Fibroblast of mammary gland (primary cell): ENCODE measurements at regions not wholly inside any gene's neighbourhood (a gene's known extent, or its start where the extent isn't known, plus 50 kb on each side); places are given as distances from the start of the nearest gene placed in this dataset.

Experiments
- DNase-seq: peaks from one replicate; pipeline ENCODE4 v3.0.0-alpha.2; 2010; ENCODE audit warnings: low read depth
- H3K4me3 ChIP-seq: 2 replicates; pipeline ENCODE4 v1.5.1; 2011; ENCODE audit warnings: low read depth, mild to moderate bottlenecking, low read length, moderate library complexity; ENCODE audit not compliant: control insufficient read depth
- TF ChIP-seq, protein P1 (sequence below): conservative IDR thresholded peaks from 2 replicates; pipeline ENCODE4 v1.5.1; 2011; ENCODE audit warnings: low read depth, low read length, inconsistent platforms; ENCODE audit not compliant: control insufficient read depth, insufficient read depth

DNA sequence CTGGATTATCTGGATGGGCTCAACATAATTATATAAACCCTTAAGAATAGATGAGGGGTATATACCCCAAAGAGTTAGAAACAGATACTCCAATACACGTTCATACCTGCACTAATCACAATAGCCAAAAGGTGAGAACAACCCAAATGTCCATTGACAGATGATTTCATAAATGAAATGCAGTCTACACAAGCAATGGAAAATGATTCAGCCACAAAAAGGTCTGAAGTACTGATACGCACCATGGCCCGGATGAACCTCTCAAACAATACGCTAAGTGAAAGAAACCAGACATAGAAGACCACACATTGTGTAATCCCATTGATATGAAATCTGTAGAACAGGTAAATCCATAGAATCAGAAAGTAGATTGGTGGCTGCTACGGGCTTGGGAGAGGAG is 316.8 kb downstream of the LPIN1 start:
- TF ChIP-seq, protein P1, sequence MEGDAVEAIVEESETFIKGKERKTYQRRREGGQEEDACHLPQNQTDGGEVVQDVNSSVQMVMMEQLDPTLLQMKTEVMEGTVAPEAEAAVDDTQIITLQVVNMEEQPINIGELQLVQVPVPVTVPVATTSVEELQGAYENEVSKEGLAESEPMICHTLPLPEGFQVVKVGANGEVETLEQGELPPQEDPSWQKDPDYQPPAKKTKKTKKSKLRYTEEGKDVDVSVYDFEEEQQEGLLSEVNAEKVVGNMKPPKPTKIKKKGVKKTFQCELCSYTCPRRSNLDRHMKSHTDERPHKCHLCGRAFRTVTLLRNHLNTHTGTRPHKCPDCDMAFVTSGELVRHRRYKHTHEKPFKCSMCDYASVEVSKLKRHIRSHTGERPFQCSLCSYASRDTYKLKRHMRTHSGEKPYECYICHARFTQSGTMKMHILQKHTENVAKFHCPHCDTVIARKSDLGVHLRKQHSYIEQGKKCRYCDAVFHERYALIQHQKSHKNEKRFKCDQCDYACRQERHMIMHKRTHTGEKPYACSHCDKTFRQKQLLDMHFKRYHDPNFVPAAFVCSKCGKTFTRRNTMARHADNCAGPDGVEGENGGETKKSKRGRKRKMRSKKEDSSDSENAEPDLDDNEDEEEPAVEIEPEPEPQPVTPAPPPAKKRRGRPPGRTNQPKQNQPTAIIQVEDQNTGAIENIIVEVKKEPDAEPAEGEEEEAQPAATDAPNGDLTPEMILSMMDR, result no peak
- H3K4me3 ChIP-seq, result no peak overlapping the region
- no peak for DNase-seq

DNA sequence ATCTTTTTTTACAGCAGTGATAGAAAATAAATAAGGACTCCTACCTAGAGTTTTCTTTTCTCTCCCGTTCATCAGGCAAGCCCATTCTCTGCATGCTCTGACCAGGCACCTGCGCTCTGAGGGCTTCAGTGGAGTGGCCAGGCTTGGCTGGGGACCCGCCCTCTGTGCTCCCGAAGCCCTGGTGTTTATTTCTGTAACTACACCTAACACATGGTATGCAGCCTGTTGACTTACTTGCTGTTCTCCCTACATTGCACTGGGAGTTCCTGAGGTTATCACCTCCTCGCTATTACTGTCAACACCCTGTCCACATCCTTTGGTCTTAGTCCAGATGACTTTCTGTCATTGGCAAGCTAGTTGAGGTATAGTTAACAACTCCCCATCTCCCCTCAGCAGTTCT is 317.7 kb downstream of the LPIN1 start:
- no peak for DNase-seq
- no peak overlapping the region for H3K4me3 ChIP-seq
- TF ChIP-seq, protein P1, result no peak

- DNase-seq, result no peak
- TF ChIP-seq, protein P1, result no peak
- H3K4me3 ChIP-seq, result no peak overlapping the region
These were observed 319.7 kb downstream of the LPIN1 start for GRCh38 chr2:12066116-12066515.

- TF ChIP-seq, protein P1, result no peak
- H3K4me3 ChIP-seq, result no peak overlapping the region
- no peak for DNase-seq
These were observed 320.6 kb downstream of the LPIN1 start for GRCh38 chr2:12066986-12067385.

GRCh38 chr2:12068796-12069538 is 322.5 kb downstream of the LPIN1 start:
- TF ChIP-seq, protein P1, result no peak
- no peak for DNase-seq
- no peak overlapping the region for H3K4me3 ChIP-seq

DNA sequence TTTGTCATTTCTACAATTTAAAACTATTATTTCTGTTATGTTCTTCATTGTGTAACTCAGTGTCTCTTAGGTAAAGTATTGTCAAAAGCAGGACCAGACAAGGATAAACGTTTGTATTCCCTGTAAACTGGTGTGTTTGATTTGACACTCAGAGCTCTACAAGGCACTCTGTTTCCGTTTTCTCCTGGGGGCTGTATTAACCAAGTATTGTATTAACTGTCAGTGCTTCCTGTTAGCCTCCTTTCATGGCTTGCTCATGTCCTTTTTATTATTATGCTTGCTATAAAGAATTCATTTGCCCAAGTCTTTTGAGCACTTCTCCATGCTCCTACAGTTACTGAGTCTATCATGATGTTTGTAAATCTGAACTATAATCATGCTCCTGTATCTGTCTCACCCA is 323.7 kb downstream of the LPIN1 start:
- TF ChIP-seq, protein P1, result no peak
- DNase-seq, result no peak
- no peak overlapping the region for H3K4me3 ChIP-seq

- DNase-seq, result no peak
- TF ChIP-seq, protein P1, result no peak
- no peak overlapping the region for H3K4me3 ChIP-seq
These were observed 324.1 kb downstream of the LPIN1 start for GRCh38 chr2:12070581-12070980.
